ENCODE measurements at regions not wholly inside any gene's neighbourhood (a gene's known extent, or its start where the extent isn't known, plus 50 kb on each side); places are given as distances from the start of the nearest gene placed in this dataset.

DNA sequence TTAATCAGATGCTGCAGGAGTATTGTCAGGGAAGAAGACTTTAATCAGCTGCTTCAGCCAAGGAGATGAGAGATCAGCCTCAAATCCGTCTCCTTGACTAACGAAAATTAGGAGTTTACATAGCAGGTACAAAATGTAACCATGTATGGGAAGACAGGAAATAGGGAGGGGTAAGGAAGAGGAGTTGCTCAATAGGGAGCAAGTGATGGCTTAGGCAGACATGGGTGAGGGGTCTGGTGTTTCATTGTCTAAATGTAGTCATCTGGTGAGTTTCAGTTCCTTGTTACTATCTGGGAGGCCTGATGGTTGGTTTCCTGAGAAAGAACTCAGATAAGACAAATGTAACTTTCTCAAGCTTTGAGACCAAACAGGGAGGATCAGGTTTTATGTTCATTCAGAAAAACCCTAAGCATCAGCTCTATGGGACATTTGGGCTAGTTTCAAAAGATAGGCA is 217.3 kb upstream of the SULF2 start:
- TF ChIP-seq, protein P1, sequence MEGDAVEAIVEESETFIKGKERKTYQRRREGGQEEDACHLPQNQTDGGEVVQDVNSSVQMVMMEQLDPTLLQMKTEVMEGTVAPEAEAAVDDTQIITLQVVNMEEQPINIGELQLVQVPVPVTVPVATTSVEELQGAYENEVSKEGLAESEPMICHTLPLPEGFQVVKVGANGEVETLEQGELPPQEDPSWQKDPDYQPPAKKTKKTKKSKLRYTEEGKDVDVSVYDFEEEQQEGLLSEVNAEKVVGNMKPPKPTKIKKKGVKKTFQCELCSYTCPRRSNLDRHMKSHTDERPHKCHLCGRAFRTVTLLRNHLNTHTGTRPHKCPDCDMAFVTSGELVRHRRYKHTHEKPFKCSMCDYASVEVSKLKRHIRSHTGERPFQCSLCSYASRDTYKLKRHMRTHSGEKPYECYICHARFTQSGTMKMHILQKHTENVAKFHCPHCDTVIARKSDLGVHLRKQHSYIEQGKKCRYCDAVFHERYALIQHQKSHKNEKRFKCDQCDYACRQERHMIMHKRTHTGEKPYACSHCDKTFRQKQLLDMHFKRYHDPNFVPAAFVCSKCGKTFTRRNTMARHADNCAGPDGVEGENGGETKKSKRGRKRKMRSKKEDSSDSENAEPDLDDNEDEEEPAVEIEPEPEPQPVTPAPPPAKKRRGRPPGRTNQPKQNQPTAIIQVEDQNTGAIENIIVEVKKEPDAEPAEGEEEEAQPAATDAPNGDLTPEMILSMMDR (IDR thresholded peaks at IDR 0.05) = no peak
- peaks cover 2% of the 10 kb centered on the region for H3K9me3 Mint-ChIP-seq
- intact Hi-C loops (cut with micrococcal nuclease) = no loop called here

DNA sequence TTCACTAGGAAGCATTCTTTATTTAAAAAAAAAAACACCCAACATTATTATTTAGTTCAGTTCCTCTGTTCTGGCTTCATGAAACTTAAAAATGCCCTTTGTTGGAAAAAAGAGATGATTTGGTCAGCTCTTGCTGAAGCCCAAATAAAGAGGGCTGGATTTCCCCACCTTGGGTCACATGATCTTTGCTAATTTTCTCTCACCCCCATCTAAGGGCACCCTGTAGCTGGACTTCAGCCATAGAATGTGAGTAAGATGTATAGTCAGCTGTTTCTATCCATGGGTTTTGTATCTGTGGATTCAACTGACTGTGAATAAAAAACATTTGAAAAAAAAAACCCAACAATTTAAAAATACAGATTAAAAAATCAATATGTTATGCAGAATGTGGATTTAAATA is 213.9 kb upstream of the SULF2 start:
- ChIA-PET POLR2A (no interaction called here), CTCF (no interaction called here)
- Mint-ChIP-seq H3K4me3 (no peak overlapping the region), H3K27ac (no peak overlapping the region), H3K4me1 (ENCODE audit: low read depth) (no peaks in the 10 kb centered on the region), H3K27me3 (peaks cover 3% of the 10 kb centered on the region), H3K9me3 (no peaks in the 10 kb centered on the region), H3K36me3 (ENCODE audit: low read depth) (no peaks in the 10 kb centered on the region)
- TF ChIP-seq, protein P1 (IDR thresholded peaks at IDR 0.05) = no peak
- intact Hi-C loops (cut with micrococcal nuclease) = no loop called here
- ATAC-seq = no peak
- DNase-seq = no peak

More for the DNA sequence above, 217.3 kb upstream of the SULF2 start:
- no peaks in the 10 kb centered on the region for H3K36me3 Mint-ChIP-seq (ENCODE audit: low read depth)
- no peak for ATAC-seq
- no peak overlapping the region for H3K27ac Mint-ChIP-seq
- peaks cover 22% of the 10 kb centered on the region for H3K27me3 Mint-ChIP-seq
- POLR2A ChIA-PET = no interaction called here
- H3K4me3 Mint-ChIP-seq = no peak overlapping the region
- H3K4me1 Mint-ChIP-seq (ENCODE audit: low read depth) = no peaks in the 10 kb centered on the region
- CTCF ChIA-PET = no interaction called here
- DNase-seq = no peak

DNA sequence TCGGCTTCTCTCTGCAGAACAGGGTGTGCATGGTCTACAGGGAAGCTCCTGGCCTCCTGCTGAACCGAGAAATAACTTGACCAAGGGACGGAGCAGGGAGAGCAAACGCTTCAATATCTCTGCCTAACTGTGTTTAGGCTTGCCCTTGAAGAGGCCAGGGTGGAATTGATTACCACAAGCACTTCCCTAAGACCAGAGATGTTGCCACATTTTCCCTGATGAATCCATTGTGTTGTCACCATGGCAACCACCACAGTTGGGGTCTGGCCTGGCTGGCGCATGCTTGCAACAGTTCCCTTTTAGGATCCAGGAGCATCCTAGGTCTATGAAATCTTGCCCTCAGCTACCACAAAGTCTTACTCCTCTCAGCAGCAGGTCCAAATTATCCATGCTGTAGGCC is 213.5 kb upstream of the SULF2 start:
- Mint-ChIP-seq H3K9me3 (no peaks in the 10 kb centered on the region), H3K36me3 (ENCODE audit: low read depth) (no peaks in the 10 kb centered on the region), H3K27me3 (no peaks in the 10 kb centered on the region), H3K4me3 (no peak overlapping the region), H3K4me1 (ENCODE audit: low read depth) (no peaks in the 10 kb centered on the region), H3K27ac (no peak overlapping the region)
- intact Hi-C loops (cut with micrococcal nuclease) = no loop called here
- no peak for DNase-seq
- TF ChIP-seq, protein P1 (IDR thresholded peaks at IDR 0.05) = no peak
- CTCF ChIA-PET = no interaction called here
- POLR2A ChIA-PET = no interaction called here
- ATAC-seq = no peak

DNA sequence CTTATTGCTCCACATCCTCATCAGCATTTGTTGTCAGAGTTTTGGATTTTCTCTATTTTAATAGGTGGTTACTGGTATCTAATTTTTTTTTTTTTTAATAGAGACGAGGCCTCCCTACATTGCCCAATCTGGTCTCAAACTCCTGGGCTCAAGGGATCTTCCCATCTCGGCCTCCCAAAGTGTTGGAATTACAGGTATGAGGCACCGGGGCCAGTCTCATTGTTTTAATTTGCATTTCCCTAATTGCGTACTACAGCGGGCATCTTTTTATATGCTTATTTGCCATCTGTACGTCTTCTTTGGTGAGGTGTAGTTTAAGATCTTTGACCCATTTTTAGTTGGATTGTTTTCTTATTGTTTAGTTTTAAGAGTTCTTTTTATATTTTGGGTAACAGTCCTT is 210.4 kb upstream of the SULF2 start:
- Mint-ChIP-seq H3K9me3 (peaks cover 2% of the 10 kb centered on the region), H3K36me3 (ENCODE audit: low read depth) (no peaks in the 10 kb centered on the region), H3K4me1 (ENCODE audit: low read depth) (no peaks in the 10 kb centered on the region), H3K27me3 (peaks cover 5% of the 10 kb centered on the region), H3K4me3 (no peak overlapping the region), H3K27ac (no peak overlapping the region)
- no peak for DNase-seq
- intact Hi-C loops (cut with micrococcal nuclease) = no loop called here
- no peak for ATAC-seq
- TF ChIP-seq, protein P1 (IDR thresholded peaks at IDR 0.05) = no peak
- ChIA-PET POLR2A (no interaction called here), CTCF (interaction anchor here (1.1 kb wide), 1 partner anchor 13 kb away, joined by 3 read pairs; no protein-coding TSS in a partner anchor)

DNA sequence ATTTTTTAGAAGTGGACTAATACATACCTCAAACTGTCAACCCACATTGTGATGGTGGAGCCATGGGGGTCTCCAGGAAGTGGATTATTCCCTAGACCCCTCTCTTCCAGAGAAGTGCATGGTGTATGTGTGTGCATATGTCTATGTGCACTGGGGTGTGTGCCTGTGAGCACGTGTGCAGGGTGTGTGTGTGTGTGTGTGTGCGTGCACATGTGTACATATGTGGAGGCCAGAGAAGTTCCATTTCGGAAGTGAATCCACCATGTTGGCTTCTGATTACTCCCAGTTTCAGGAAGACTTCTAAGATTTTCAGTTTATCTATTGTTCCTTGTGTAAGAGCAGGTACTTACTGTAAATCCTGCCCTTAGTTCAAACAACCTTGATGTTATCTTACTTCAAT is 208.5 kb upstream of the SULF2 start:
- no peak for ATAC-seq
- Mint-ChIP-seq H3K4me3 (no peak overlapping the region), H3K27me3 (peaks cover 5% of the 10 kb centered on the region), H3K27ac (no peak overlapping the region), H3K36me3 (ENCODE audit: low read depth) (no peaks in the 10 kb centered on the region), H3K9me3 (peaks cover 2% of the 10 kb centered on the region), H3K4me1 (ENCODE audit: low read depth) (no peaks in the 10 kb centered on the region)
- intact Hi-C loops (cut with micrococcal nuclease) = no loop called here
- no peak for DNase-seq
- TF ChIP-seq, protein P1 (IDR thresholded peaks at IDR 0.05) = no peak
- ChIA-PET CTCF (no interaction called here), POLR2A (no interaction called here)
